ENCODE measurements at regions not wholly inside any gene's neighbourhood (a gene's known extent, or its start where the extent isn't known, plus 50 kb on each side); places are given as distances from the start of the nearest gene placed in this dataset.

GRCh38 chr5:9820691-9821449, 190.7 kb upstream of the TAS2R1 start:
- H3K9ac ChIP-seq, result no peak overlapping the region
- H2AFZ ChIP-seq, result peak overlapping the region; percentile 27; the same call in 1 of the 2 replicates
- no peak overlapping the region for H3K4me3 ChIP-seq
- in situ Hi-C loops (cut with MboI), result no loop called here
- H3K4me1 ChIP-seq (ENCODE audit: insufficient read depth), result no peaks in the 10 kb centered on the region
- H3K4me2 ChIP-seq (ENCODE audit: unreplicated experiment), result no peak overlapping the region
- no peaks in the 10 kb centered on the region for H3K36me3 ChIP-seq (ENCODE audit: low read depth)
- TF ChIP-seq EZH2phosphoT487 (IDR thresholded peaks at IDR 0.05; ENCODE audit: insufficient read depth, low read depth) (no peak), EZH2 (IDR thresholded peaks at IDR 0.05; ENCODE audit: insufficient read depth, poor library complexity, severe bottlenecking) (no peak)
- H3F3A ChIP-seq (ENCODE audit: insufficient read depth), result no peaks in the 10 kb centered on the region
- no peaks in the 10 kb centered on the region for H3K9me2 ChIP-seq (ENCODE audit: insufficient read depth)
- 12 to 13% methylated on average over 4 of the region's 4 CpGs for WGBS, 2 experiments (ENCODE audit: low coverage in 1 of 2, low lambda C conversion rate in 2 of 2, missing lambda C conversion rate in 2 of 2)
- H3K27ac ChIP-seq, result no peak overlapping the region
- H3K79me2 ChIP-seq (ENCODE audit: insufficient read depth), result no peaks in the 10 kb centered on the region
- no peaks in the 10 kb centered on the region for H4K20me1 ChIP-seq (ENCODE audit: insufficient read depth)
- no peaks in the 10 kb centered on the region for H3K9me3 ChIP-seq (ENCODE audit: low read depth)
- no peak for DNase-seq
- no peaks in the 10 kb centered on the region; the same call in 1 of the 2 replicates for H3K27me3 ChIP-seq (replicated peaks; ENCODE audit: insufficient read depth)

- H4K20me1 ChIP-seq (ENCODE audit: insufficient read depth), result no peaks in the 10 kb centered on the region
- TF ChIP-seq EZH2phosphoT487 (IDR thresholded peaks at IDR 0.05; ENCODE audit: insufficient read depth, low read depth) (no peak), EZH2 (IDR thresholded peaks at IDR 0.05; ENCODE audit: insufficient read depth, poor library complexity, severe bottlenecking) (no peak)
- H3K9me3 ChIP-seq (ENCODE audit: low read depth), result no peaks in the 10 kb centered on the region
- no peak overlapping the region for H3K4me3 ChIP-seq
- H3K9me2 ChIP-seq (ENCODE audit: insufficient read depth), result no peaks in the 10 kb centered on the region
- no peak overlapping the region for H3K4me2 ChIP-seq (ENCODE audit: unreplicated experiment)
- no peaks in the 10 kb centered on the region; the same call in 1 of the 2 replicates for H3K27me3 ChIP-seq (replicated peaks; ENCODE audit: insufficient read depth)
- 72 to 78% methylated on average over 2 of the region's 2 CpGs for WGBS, 2 experiments (ENCODE audit: low coverage in 1 of 2, low lambda C conversion rate in 2 of 2, missing lambda C conversion rate in 2 of 2)
- no peak for DNase-seq
- H3K27ac ChIP-seq, result no peak overlapping the region
- no peak overlapping the region for H2AFZ ChIP-seq
- H3K79me2 ChIP-seq (ENCODE audit: insufficient read depth), result no peaks in the 10 kb centered on the region
- in situ Hi-C loops (cut with MboI), result no loop called here
- H3K4me1 ChIP-seq (ENCODE audit: insufficient read depth), result no peaks in the 10 kb centered on the region
- H3K9ac ChIP-seq, result no peak overlapping the region
- no peaks in the 10 kb centered on the region for H3F3A ChIP-seq (ENCODE audit: insufficient read depth)
- H3K36me3 ChIP-seq (ENCODE audit: low read depth), result no peaks in the 10 kb centered on the region
Measured at GRCh38 chr5:9818340-9818845, 188.2 kb upstream of the TAS2R1 start.

- 68 to 79% methylated on average over 4 of the region's 4 CpGs for WGBS, 2 experiments (ENCODE audit: low coverage in 1 of 2, low lambda C conversion rate in 2 of 2, missing lambda C conversion rate in 2 of 2)
- no peaks in the 10 kb centered on the region for H4K20me1 ChIP-seq (ENCODE audit: insufficient read depth)
- H3F3A ChIP-seq (ENCODE audit: insufficient read depth), result no peaks in the 10 kb centered on the region
- H3K4me1 ChIP-seq (ENCODE audit: insufficient read depth), result no peaks in the 10 kb centered on the region
- no peak overlapping the region for H3K9ac ChIP-seq
- no peaks in the 10 kb centered on the region for H3K9me3 ChIP-seq (ENCODE audit: low read depth)
- DNase-seq, result no peak
- H3K27ac ChIP-seq, result no peak overlapping the region
- H3K27me3 ChIP-seq (replicated peaks; ENCODE audit: insufficient read depth), result no peaks in the 10 kb centered on the region; the same call in 1 of the 2 replicates
- no peaks in the 10 kb centered on the region for H3K79me2 ChIP-seq (ENCODE audit: insufficient read depth)
- H3K4me2 ChIP-seq (ENCODE audit: unreplicated experiment), result no peak overlapping the region
- TF ChIP-seq EZH2 (IDR thresholded peaks at IDR 0.05; ENCODE audit: insufficient read depth, poor library complexity, severe bottlenecking), result no peak
- no peak overlapping the region for H2AFZ ChIP-seq
- H3K4me3 ChIP-seq, result no peak overlapping the region
- no peaks in the 10 kb centered on the region for H3K9me2 ChIP-seq (ENCODE audit: insufficient read depth)
- no peaks in the 10 kb centered on the region for H3K36me3 ChIP-seq (ENCODE audit: low read depth)
- in situ Hi-C loops (cut with MboI), result no loop called here
Measured at GRCh38 chr5:9817819-9818218, 187.7 kb upstream of the TAS2R1 start.

GRCh38 chr5:9815051-9815450, 184.9 kb upstream of the TAS2R1 start:
- DNase-seq, result no peak
- no peak overlapping the region for H3K4me2 ChIP-seq (ENCODE audit: unreplicated experiment)
- H3K9ac ChIP-seq, result no peak overlapping the region
- H3K4me3 ChIP-seq, result no peak overlapping the region
- H3K27me3 ChIP-seq (replicated peaks; ENCODE audit: insufficient read depth), result no peaks in the 10 kb centered on the region; the same call in none of the 2 replicates
- H3F3A ChIP-seq (ENCODE audit: insufficient read depth), result no peaks in the 10 kb centered on the region
- no peaks in the 10 kb centered on the region for H3K4me1 ChIP-seq (ENCODE audit: insufficient read depth)
- H3K27ac ChIP-seq, result no peak overlapping the region
- H3K36me3 ChIP-seq (ENCODE audit: low read depth), result no peaks in the 10 kb centered on the region
- no peaks in the 10 kb centered on the region for H3K79me2 ChIP-seq (ENCODE audit: insufficient read depth)
- no peaks in the 10 kb centered on the region for H3K9me2 ChIP-seq (ENCODE audit: insufficient read depth)
- TF ChIP-seq EZH2 (IDR thresholded peaks at IDR 0.05; ENCODE audit: insufficient read depth, poor library complexity, severe bottlenecking) (no peak), EZH2phosphoT487 (IDR thresholded peaks at IDR 0.05; ENCODE audit: insufficient read depth, low read depth) (no peak)
- H3K9me3 ChIP-seq (ENCODE audit: low read depth), result no peaks in the 10 kb centered on the region
- WGBS, 2 experiments (ENCODE audit: low coverage in 1 of 2, low lambda C conversion rate in 2 of 2, missing lambda C conversion rate in 2 of 2), result 39 to 53% methylated on average over 1 of the region's 1 CpG
- H4K20me1 ChIP-seq (ENCODE audit: insufficient read depth), result no peaks in the 10 kb centered on the region
- H2AFZ ChIP-seq, result no peak overlapping the region
- in situ Hi-C loops (cut with MboI), result no loop called here

Data from GM23248 (cell line).